Suprapubic skin (tissue), 4 donors: ENCODE measurements at regions not wholly inside any gene's neighbourhood (a gene's known extent, or its start where the extent isn't known, plus 50 kb on each side); places are given as distances from the start of the nearest gene placed in this dataset.

ENCODE experiments used
- CTCF ChIP-seq, 2 donors: fragments of 200-600 bp in 1 of 2; fragments of 450-650 bp in 1 of 2; sonication (generic) in 1 of 2; IDR thresholded peaks; one replicate each; pipeline ENCODE4 v1.5.1; 2016 to 2019; ENCODE audit warnings: antibody characterized with exemption in 2 of 2, mild to moderate bottlenecking in 1 of 2, moderate library complexity in 1 of 2
- EP300 ChIP-seq: sonication (generic); formaldehyde crosslinking; IDR thresholded peaks from one replicate; pipeline ENCODE4 v1.6.1; 2017; ENCODE audit warnings: antibody characterized with exemption
- POLR2AphosphoS5 ChIP-seq, 3 donors: sonication (generic); formaldehyde crosslinking; IDR thresholded peaks; one replicate each; pipeline ENCODE4 v1.6.1; 2017; ENCODE audit warnings: antibody characterized with exemption in 3 of 3

- TF ChIP-seq CTCF (IDR thresholded peaks at IDR 0.05), result no peak
- TF ChIP-seq POLR2AphosphoS5 (IDR thresholded peaks at IDR 0.05), result no peak
- no peak for TF ChIP-seq EP300
These were observed 61.6 kb upstream of the SPTLC1 start for GRCh38 chr9:92176800-92177185.
